ENCODE measurements at regions not wholly inside any gene's neighbourhood (a gene's known extent, or its start where the extent isn't known, plus 50 kb on each side); places are given as distances from the start of the nearest gene placed in this dataset.

DNA sequence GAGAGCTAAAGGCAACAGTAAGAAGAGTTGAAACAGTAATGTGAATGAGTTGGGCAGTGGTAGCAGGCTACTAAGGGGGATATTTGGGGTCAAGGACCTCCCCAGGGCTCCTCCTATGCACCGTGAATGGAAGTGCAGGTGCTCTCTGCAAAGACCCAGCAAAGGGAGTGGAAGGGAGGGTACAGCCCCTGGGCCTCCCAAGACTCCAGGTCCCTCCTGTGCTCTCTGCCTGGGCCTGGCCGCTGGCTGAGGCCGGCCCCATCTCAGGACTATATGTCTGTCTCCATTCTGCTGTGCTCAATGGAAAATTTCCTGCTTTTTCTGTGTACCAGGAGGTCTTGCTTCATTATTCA, 372.1 kb upstream of the MKI67 start:
- no peak for DNase-seq (ENCODE audit: low spot score)
- TF ChIP-seq, protein P1, sequence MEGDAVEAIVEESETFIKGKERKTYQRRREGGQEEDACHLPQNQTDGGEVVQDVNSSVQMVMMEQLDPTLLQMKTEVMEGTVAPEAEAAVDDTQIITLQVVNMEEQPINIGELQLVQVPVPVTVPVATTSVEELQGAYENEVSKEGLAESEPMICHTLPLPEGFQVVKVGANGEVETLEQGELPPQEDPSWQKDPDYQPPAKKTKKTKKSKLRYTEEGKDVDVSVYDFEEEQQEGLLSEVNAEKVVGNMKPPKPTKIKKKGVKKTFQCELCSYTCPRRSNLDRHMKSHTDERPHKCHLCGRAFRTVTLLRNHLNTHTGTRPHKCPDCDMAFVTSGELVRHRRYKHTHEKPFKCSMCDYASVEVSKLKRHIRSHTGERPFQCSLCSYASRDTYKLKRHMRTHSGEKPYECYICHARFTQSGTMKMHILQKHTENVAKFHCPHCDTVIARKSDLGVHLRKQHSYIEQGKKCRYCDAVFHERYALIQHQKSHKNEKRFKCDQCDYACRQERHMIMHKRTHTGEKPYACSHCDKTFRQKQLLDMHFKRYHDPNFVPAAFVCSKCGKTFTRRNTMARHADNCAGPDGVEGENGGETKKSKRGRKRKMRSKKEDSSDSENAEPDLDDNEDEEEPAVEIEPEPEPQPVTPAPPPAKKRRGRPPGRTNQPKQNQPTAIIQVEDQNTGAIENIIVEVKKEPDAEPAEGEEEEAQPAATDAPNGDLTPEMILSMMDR (IDR thresholded peaks at IDR 0.05; ENCODE audit: borderline replicate concordance, control extremely low read depth, extremely low read depth, insufficient read depth, missing control alignments): no peak
- in situ Hi-C loops (cut with MboI; ENCODE audit: low sequenced_read_pairs, unreplicated experiment): no loop called here

DNA sequence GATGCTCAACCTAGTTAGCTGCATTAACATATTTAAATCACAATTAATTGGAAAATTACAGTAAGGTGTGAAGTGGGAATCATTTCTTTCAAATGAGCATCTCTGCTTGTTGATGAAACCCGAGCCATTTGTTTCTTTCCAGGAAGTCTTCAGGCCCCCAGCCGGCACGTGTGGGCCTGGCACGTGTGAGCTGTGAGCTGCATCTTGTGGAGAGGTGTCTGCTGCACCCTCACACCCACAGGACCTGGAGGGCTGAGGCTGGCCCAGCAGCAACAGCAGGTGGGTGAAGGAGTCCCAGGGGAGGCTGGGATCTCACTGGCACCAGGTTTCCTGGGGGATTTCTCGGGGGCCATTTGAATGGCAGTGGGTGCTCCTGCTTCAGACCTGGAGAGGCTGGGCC, 372.5 kb upstream of the MKI67 start:
- DNase-seq (ENCODE audit: low spot score): no peak
- TF ChIP-seq, protein P1 (IDR thresholded peaks at IDR 0.05; ENCODE audit: borderline replicate concordance, control extremely low read depth, extremely low read depth, insufficient read depth, missing control alignments): no peak
- in situ Hi-C loops (cut with MboI; ENCODE audit: low sequenced_read_pairs, unreplicated experiment): no loop called here

DNA sequence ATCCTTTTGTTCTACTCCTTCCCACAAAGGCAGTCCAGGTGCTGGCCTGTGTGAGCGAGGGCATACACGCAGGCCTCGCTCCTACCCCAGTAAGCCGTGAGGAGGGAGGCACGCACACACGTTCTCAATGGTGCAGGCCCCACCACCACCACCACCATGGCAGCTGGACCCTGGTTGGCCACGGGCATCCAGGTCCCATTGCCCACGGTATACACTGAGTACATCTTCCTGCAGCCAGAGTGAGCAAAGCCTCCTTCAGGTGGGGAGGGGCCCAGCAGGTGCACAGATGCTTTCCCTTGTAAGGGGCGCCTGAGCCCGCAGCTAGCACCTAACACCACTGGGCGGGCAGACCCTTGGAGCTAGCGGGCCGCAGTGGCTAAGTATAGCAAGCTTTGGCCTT, 373.3 kb upstream of the MKI67 start:
- in situ Hi-C loops (cut with MboI; ENCODE audit: low sequenced_read_pairs, unreplicated experiment): no loop called here
- TF ChIP-seq, protein P1 (IDR thresholded peaks at IDR 0.05; ENCODE audit: borderline replicate concordance, control extremely low read depth, extremely low read depth, insufficient read depth, missing control alignments): no peak
- DNase-seq (ENCODE audit: low spot score): no peak

DNA sequence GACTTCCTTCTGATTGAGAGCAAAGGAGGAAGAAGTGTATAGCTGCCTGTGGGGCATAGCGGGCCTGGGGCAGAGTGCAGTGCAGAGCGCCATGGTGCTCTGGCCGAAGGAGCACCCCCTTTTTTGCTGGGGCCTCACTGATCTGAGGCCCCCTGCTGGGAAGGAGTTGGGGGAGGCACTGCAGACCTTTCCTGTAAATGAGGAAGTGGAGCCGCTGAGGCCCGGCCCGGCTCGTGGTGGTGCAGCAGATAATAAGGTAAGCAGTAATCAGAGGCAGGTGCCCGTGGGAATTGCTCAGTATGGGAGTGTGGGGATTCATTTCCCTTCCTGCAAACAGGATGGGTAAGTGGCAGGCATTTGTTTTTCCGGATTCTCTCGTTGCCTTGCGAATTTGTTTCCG, 373.7 kb upstream of the MKI67 start:
- TF ChIP-seq, protein P1 (IDR thresholded peaks at IDR 0.05; ENCODE audit: borderline replicate concordance, control extremely low read depth, extremely low read depth, insufficient read depth, missing control alignments): no peak
- no peak for DNase-seq (ENCODE audit: low spot score)
- in situ Hi-C loops (cut with MboI; ENCODE audit: low sequenced_read_pairs, unreplicated experiment): no loop called here

- in situ Hi-C loops (cut with MboI; ENCODE audit: low sequenced_read_pairs, unreplicated experiment): no loop called here
- no peak for DNase-seq (ENCODE audit: low spot score)
- TF ChIP-seq, protein P1 (IDR thresholded peaks at IDR 0.05; ENCODE audit: borderline replicate concordance, control extremely low read depth, extremely low read depth, insufficient read depth, missing control alignments): no peak
Observed at GRCh38 chr10:128500642-128501041, 374.4 kb upstream of the MKI67 start.

- in situ Hi-C loops (cut with MboI; ENCODE audit: low sequenced_read_pairs, unreplicated experiment): no loop called here
- TF ChIP-seq, protein P1 (IDR thresholded peaks at IDR 0.05; ENCODE audit: borderline replicate concordance, control extremely low read depth, extremely low read depth, insufficient read depth, missing control alignments): no peak
- no peak for DNase-seq (ENCODE audit: low spot score)
Observed at GRCh38 chr10:128505346-128505745, 379.1 kb upstream of the MKI67 start.

DNA sequence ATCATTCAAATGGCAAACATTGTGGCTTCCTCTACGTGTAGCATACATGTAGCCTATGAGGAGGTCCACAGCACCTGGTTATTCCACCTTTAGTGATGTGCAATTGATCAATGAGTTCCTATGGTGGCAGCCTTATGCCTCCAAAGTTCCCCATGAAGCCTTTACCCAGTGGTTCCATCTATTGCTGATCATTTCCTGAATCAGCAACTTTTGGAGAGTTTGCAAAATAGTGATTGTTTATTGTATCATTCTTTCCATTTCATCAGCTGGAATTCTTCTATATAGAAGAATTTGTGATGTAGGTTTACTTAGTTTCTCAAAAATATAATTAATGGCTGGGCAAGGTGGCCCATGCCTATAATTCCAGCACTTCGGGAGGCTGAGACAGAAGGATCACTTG, 380.2 kb upstream of the MKI67 start:
- TF ChIP-seq, protein P1 (IDR thresholded peaks at IDR 0.05; ENCODE audit: borderline replicate concordance, control extremely low read depth, extremely low read depth, insufficient read depth, missing control alignments): no peak
- in situ Hi-C loops (cut with MboI; ENCODE audit: low sequenced_read_pairs, unreplicated experiment): no loop called here
- no peak for DNase-seq (ENCODE audit: low spot score)
